HEK293 (cell line): ENCODE measurements at regions not wholly inside any gene's neighbourhood (a gene's known extent, or its start where the extent isn't known, plus 50 kb on each side); places are given as distances from the start of the nearest gene placed in this dataset.

Source experiments
- CTCF ChIA-PET: fragments of 350-600 bp; formaldehyde crosslinking; extraction: SDS; loops from one replicate; lab custom pipeline; 2021; ENCODE audit warnings: antibody characterized with exemption; lab: Yijun Ruan, JAX
- POLR2A ChIA-PET: fragments of 300-600 bp; formaldehyde crosslinking; extraction: SDS; loops from one replicate; lab custom pipeline; 2020; ENCODE audit warnings: antibody characterized with exemption, inconsistent platforms; lab: Yijun Ruan, JAX
- H3K27ac ChIP-seq: fragments of 200-500 bp; sonication (Bioruptor generic); 2 replicates; pipeline ENCODE4 v1.5.1; 2014; ENCODE audit warnings: low read depth, low read length, control low read depth, inconsistent platforms; ENCODE audit errors: extremely low read depth
- H3K36me3 ChIP-seq, 2 experiments: fragments of 200-500 bp in 1 of 2; sonication (Bioruptor generic) in 1 of 2; 1 replicate in 1 of 2; 2 replicates in 1 of 2; pipeline ENCODE4 v1.5.1; 2014 to 2017; ENCODE audit warnings: inconsistent platforms in 2 of 2, low read length in 2 of 2; ENCODE audit not compliant: control insufficient read depth in 2 of 2, insufficient read depth in 1 of 2
- H3K4me1 ChIP-seq: fragments of 200-500 bp; sonication (Bioruptor generic); 2 replicates; pipeline ENCODE4 v1.5.1; 2014; ENCODE audit warnings: mild to moderate bottlenecking, low read length, inconsistent platforms; ENCODE audit not compliant: control insufficient read depth, insufficient read depth
- H3K4me3 ChIP-seq: 2 replicates; pipeline ENCODE4 v1.5.1; 2011; ENCODE audit warnings: low read depth, mild to moderate bottlenecking, control low read depth, low read length, moderate library complexity
- H3K9me3 ChIP-seq: fragments of 200-500 bp; sonication (Bioruptor generic); 2 replicates; pipeline ENCODE4 v1.5.1; 2014; ENCODE audit warnings: low read depth, low read length, inconsistent platforms; ENCODE audit not compliant: control insufficient read depth, insufficient read depth
- BCL11A ChIP-seq: fragments of 450-650 bp; formaldehyde crosslinking; IDR thresholded peaks from 2 replicates; pipeline ENCODE4 v1.5.1; 2016; ENCODE audit warnings: low read depth, missing biosample characterization, missing genetic modification characterization
- GFI1B ChIP-seq: fragments of 450-650 bp; formaldehyde crosslinking; IDR thresholded peaks from 2 replicates; pipeline ENCODE4 v1.5.1; 2016; ENCODE audit warnings: missing biosample characterization, missing genetic modification characterization
- GLI4 ChIP-seq: fragments of 450-650 bp; formaldehyde crosslinking; IDR thresholded peaks from 2 replicates; pipeline ENCODE4 v1.5.1; 2016; ENCODE audit warnings: missing biosample characterization, missing genetic modification characterization
- GLIS1 ChIP-seq: fragments of 450-650 bp; formaldehyde crosslinking; IDR thresholded peaks from 2 replicates; pipeline ENCODE4 v1.5.1; 2016; ENCODE audit warnings: missing biosample characterization, missing genetic modification characterization
- OSR2 ChIP-seq: fragments of 450-650 bp; formaldehyde crosslinking; IDR thresholded peaks from 2 replicates; pipeline ENCODE4 v1.5.1; 2016; ENCODE audit warnings: missing biosample characterization, missing genetic modification characterization
- SP2 ChIP-seq: fragments of 450-650 bp; formaldehyde crosslinking; IDR thresholded peaks from 2 replicates; pipeline ENCODE4 v1.5.1; 2016; ENCODE audit warnings: missing biosample characterization, missing genetic modification characterization
- ZBTB1 ChIP-seq: fragments of 450-650 bp; formaldehyde crosslinking; IDR thresholded peaks from 2 replicates; pipeline ENCODE4 v1.5.1; 2016; ENCODE audit warnings: missing biosample characterization, missing genetic modification characterization
- ZBTB6 ChIP-seq: fragments of 450-650 bp; formaldehyde crosslinking; IDR thresholded peaks from 2 replicates; pipeline ENCODE4 v1.5.1; 2017; ENCODE audit warnings: missing biosample characterization, missing genetic modification characterization
- ZFP69B ChIP-seq: fragments of 450-650 bp; formaldehyde crosslinking; IDR thresholded peaks from 2 replicates; pipeline ENCODE4 v1.5.1; 2016; ENCODE audit warnings: missing biosample characterization, missing genetic modification characterization
- ZNF112 ChIP-seq: fragments of 450-650 bp; formaldehyde crosslinking; IDR thresholded peaks from 2 replicates; pipeline ENCODE4 v1.5.0; 2017; ENCODE audit warnings: missing biosample characterization, missing genetic modification characterization
- ZNF146 ChIP-seq: fragments of 450-650 bp; formaldehyde crosslinking; IDR thresholded peaks from 2 replicates; pipeline ENCODE4 v1.5.1; 2016; ENCODE audit warnings: missing biosample characterization, missing genetic modification characterization
- ZNF155 ChIP-seq: fragments of 450-650 bp; formaldehyde crosslinking; IDR thresholded peaks from 2 replicates; pipeline ENCODE4 v1.5.1; 2016; ENCODE audit warnings: missing biosample characterization, missing genetic modification characterization
- ZNF174 ChIP-seq: fragments of 450-650 bp; formaldehyde crosslinking; IDR thresholded peaks from 2 replicates; pipeline ENCODE4 v1.5.0; 2017; ENCODE audit warnings: missing biosample characterization, mild to moderate bottlenecking, missing genetic modification characterization
- ZNF292 ChIP-seq: fragments of 450-650 bp; formaldehyde crosslinking; IDR thresholded peaks from 2 replicates; pipeline ENCODE4 v1.5.1; 2016; ENCODE audit warnings: low read depth, missing biosample characterization, missing genetic modification characterization, borderline replicate concordance
- ZNF510 ChIP-seq: fragments of 450-650 bp; formaldehyde crosslinking; IDR thresholded peaks from 2 replicates; pipeline ENCODE4 v1.5.1; 2018; ENCODE audit warnings: mild to moderate bottlenecking, missing genetic modification characterization, missing biosample characterization; ENCODE audit not compliant: insufficient replicate concordance
- ZNF544 ChIP-seq: fragments of 450-650 bp; formaldehyde crosslinking; IDR thresholded peaks from 2 replicates; pipeline ENCODE4 v1.5.0; 2017; ENCODE audit warnings: missing biosample characterization, missing genetic modification characterization
- ZNF561 ChIP-seq: fragments of 450-650 bp; IDR thresholded peaks from 2 replicates; pipeline ENCODE4 v1.5.1; 2018; ENCODE audit warnings: missing biosample characterization, missing genetic modification characterization, borderline replicate concordance
- ZNF629 ChIP-seq: fragments of 450-650 bp; formaldehyde crosslinking; IDR thresholded peaks from 2 replicates; pipeline ENCODE4 v1.5.1; 2017; ENCODE audit warnings: missing biosample characterization, missing genetic modification characterization
- ZNF658 ChIP-seq: fragments of 450-650 bp; formaldehyde crosslinking; IDR thresholded peaks from 2 replicates; pipeline ENCODE4; 2016; ENCODE audit warnings: missing biosample characterization, missing genetic modification characterization
- ZNF791 ChIP-seq: fragments of 450-650 bp; formaldehyde crosslinking; IDR thresholded peaks from 2 replicates; pipeline ENCODE4 v1.5.1; 2016; ENCODE audit warnings: missing biosample characterization, missing genetic modification characterization
- ZNF843 ChIP-seq: fragments of 450-650 bp; formaldehyde crosslinking; IDR thresholded peaks from 2 replicates; pipeline ENCODE4 v1.5.1; 2016; ENCODE audit warnings: missing biosample characterization, missing genetic modification characterization
- TF ChIP-seq, protein P1 (sequence below): fragments of 450-650 bp; formaldehyde crosslinking; IDR thresholded peaks from 2 replicates; pipeline ENCODE4 v1.5.1; 2016; ENCODE audit warnings: missing biosample characterization, missing genetic modification characterization
- TF ChIP-seq, protein P2 (sequence below): fragments of 450-650 bp; formaldehyde crosslinking; IDR thresholded peaks from 2 replicates; pipeline ENCODE4 v1.5.1; 2016; ENCODE audit warnings: missing biosample characterization, missing genetic modification characterization
- TF ChIP-seq, protein P3 (sequence below): fragments of 450-650 bp; formaldehyde crosslinking; IDR thresholded peaks from 2 replicates; pipeline ENCODE4 v1.5.1; 2016; ENCODE audit warnings: missing biosample characterization, missing genetic modification characterization

DNA sequence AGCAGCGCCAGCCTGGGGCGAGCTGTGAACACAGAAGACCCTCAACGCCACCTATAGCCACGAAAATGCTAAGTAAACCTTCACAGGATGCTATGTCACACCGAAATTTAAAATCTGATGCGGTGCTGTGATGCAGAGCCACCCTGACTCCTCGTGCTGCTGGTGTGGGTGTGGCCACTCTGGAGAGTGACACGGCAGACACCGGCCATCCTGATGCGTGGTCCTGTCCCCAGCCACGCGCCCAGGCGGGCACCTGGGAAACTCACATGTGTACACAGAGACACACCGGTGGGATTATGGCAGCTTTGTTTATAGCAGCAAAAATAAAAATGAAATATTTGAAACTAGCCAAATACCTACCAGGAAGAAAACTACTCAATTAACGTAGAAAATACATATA is 138.3 kb upstream of the SFSWAP start:
- POLR2A ChIA-PET = no interaction called here
- Histone ChIP-seq H3K27ac (no peak overlapping the region), H3K9me3 (no peaks in the 10 kb centered on the region), H3K4me3 (no peak overlapping the region), H3K4me1 (no peaks in the 10 kb centered on the region), H3K36me3 (no peaks in the 10 kb centered on the region)
- TF ChIP-seq SP2 (tag by site-specific recombination) = no peak
- TF ChIP-seq BCL11A (tag by site-specific recombination) = no peak
- TF ChIP-seq, protein P1, sequence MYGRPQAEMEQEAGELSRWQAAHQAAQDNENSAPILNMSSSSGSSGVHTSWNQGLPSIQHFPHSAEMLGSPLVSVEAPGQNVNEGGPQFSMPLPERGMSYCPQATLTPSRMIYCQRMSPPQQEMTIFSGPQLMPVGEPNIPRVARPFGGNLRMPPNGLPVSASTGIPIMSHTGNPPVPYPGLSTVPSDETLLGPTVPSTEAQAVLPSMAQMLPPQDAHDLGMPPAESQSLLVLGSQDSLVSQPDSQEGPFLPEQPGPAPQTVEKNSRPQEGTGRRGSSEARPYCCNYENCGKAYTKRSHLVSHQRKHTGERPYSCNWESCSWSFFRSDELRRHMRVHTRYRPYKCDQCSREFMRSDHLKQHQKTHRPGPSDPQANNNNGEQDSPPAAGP = no peak
- CTCF ChIA-PET = interaction anchor here (0.6 kb wide), 1 partner anchor 468 kb away, joined by 3 read pairs; no protein-coding TSS in a partner anchor

- Histone ChIP-seq H3K4me3 (no peak overlapping the region), H3K9me3 (no peaks in the 10 kb centered on the region), H3K27ac (no peak overlapping the region), H3K4me1 (no peaks in the 10 kb centered on the region), H3K36me3 (no peaks in the 10 kb centered on the region)
- POLR2A ChIA-PET = no interaction called here
- TF ChIP-seq ZNF791 (no peak), BCL11A (tag by site-specific recombination) (no peak), ZNF174 (tag by site-specific recombination) (no peak), ZNF510 (tag by site-specific recombination) (no peak), GFI1B (tag by site-specific recombination) (no peak), ZNF155 (tag by site-specific recombination) (no peak), ZBTB1 (no peak), GLI4 (tag by site-specific recombination) (no peak)
- TF ChIP-seq, protein P2, sequence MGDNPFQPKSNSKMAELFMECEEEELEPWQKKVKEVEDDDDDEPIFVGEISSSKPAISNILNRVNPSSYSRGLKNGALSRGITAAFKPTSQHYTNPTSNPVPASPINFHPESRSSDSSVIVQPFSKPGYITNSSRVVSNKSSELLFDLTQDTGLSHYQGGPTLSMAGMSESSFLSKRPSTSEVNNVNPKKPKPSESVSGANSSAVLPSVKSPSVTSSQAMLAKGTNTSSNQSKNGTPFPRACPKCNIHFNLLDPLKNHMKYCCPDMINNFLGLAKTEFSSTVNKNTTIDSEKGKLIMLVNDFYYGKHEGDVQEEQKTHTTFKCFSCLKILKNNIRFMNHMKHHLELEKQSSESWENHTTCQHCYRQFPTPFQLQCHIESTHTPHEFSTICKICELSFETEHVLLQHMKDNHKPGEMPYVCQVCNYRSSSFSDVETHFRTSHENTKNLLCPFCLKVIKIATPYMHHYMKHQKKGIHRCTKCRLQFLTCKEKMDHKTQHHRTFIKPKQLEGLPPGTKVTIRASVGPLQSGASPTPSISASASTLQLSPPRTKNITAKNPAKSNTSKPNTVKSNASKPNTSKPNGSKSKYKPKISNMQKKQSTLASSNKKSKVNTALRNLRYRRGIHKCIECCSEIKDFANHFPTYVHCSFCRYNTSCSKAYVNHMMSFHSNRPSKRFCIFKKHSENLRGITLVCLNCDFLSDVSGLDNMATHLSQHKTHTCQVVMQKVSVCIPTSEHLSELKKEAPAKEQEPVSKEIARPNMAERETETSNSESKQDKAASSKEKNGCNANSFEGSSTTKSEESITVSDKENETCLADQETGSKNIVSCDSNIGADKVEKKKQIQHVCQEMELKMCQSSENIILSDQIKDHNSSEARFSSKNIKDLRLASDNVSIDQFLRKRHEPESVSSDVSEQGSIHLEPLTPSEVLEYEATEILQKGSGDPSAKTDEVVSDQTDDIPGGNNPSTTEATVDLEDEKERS = no peak
- CTCF ChIA-PET = interaction anchor here (0.8 kb wide), 1 partner anchor 413 kb away, joined by 3 read pairs; no protein-coding TSS in a partner anchor
These were observed 137.1 kb upstream of the SFSWAP start for GRCh38 chr12:131573631-131574394.

DNA sequence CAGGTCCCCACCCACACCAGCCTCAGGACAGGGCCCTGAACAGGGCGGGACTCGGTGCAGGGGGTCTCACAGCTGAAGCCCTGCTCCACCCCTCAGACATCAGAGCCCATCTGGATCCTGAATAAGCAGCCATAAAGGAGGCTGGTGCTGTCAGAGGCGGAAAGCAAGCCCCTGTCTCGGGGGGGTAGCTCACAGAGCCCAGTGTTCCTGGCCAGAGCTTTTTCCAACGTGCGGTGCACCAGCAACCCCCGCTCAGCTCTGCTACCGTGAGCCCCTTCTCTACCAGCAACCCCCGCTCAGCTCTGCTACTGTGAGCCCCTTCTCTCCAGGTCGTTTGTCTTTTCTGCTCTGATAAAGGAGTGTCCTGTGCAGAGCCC is 136.5 kb upstream of the SFSWAP start:
- ChIA-PET CTCF (interaction anchor here (0.8 kb wide), 1 partner anchor 414 kb away, joined by 3 read pairs; no protein-coding TSS in a partner anchor), POLR2A (no interaction called here)
- Histone ChIP-seq H3K4me1 (no peaks in the 10 kb centered on the region), H3K27ac (no peak overlapping the region), H3K36me3 (no peaks in the 10 kb centered on the region), H3K9me3 (no peaks in the 10 kb centered on the region), H3K4me3 (no peak overlapping the region)
- no peak for TF ChIP-seq GLIS1
- TF ChIP-seq ZNF658 = no peak
- TF ChIP-seq ZNF292 (tag by site-specific recombination) = no peak
- TF ChIP-seq, protein P3, sequence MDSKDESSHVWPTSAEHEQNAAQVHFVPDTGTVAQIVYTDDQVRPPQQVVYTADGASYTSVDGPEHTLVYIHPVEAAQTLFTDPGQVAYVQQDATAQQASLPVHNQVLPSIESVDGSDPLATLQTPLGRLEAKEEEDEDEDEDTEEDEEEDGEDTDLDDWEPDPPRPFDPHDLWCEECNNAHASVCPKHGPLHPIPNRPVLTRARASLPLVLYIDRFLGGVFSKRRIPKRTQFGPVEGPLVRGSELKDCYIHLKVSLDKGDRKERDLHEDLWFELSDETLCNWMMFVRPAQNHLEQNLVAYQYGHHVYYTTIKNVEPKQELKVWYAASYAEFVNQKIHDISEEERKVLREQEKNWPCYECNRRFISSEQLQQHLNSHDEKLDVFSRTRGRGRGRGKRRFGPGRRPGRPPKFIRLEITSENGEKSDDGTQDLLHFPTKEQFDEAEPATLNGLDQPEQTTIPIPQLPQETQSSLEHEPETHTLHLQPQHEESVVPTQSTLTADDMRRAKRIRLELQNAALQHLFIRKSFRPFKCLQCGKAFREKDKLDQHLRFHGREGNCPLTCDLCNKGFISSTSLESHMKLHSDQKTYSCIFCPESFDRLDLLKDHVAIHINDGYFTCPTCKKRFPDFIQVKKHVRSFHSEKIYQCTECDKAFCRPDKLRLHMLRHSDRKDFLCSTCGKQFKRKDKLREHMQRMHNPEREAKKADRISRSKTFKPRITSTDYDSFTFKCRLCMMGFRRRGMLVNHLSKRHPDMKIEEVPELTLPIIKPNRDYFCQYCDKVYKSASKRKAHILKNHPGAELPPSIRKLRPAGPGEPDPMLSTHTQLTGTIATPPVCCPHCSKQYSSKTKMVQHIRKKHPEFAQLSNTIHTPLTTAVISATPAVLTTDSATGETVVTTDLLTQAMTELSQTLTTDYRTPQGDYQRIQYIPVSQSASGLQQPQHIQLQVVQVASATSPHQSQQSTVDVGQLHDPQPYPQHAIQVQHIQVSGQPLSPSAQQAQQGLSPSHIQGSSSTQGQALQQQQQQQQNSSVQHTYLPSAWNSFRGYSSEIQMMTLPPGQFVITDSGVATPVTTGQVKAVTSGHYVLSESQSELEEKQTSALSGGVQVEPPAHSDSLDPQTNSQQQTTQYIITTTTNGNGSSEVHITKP (tag by site-specific recombination) = no peak
- no peak for TF ChIP-seq ZNF112 (tag by site-specific recombination)
- TF ChIP-seq OSR2 = no peak
- TF ChIP-seq ZNF561 (tag by site-specific recombination) = no peak
- TF ChIP-seq ZFP69B (tag by site-specific recombination) = no peak
- TF ChIP-seq ZNF544 (tag by site-specific recombination) = no peak
- TF ChIP-seq ZNF843 (tag by site-specific recombination) = no peak
- no peak for TF ChIP-seq ZNF629 (tag by site-specific recombination)
- TF ChIP-seq ZBTB6 (tag by site-specific recombination) = no peak
- TF ChIP-seq ZNF146 (tag by site-specific recombination) = no peak
